Smooth muscle cell (in vitro differentiated cells): ENCODE measurements at regions not wholly inside any gene's neighbourhood (a gene's known extent, or its start where the extent isn't known, plus 50 kb on each side); places are given as distances from the start of the nearest gene placed in this dataset.
A peak's percentile ranks its signal among the peaks of the same experiment; 100 is the strongest.

Experiments
- DNase-seq: peaks from one replicate; lab custom pipeline; 2025; ENCODE audit not compliant: unreplicated experiment; lab: John Stamatoyannopoulos, UW
- H2AFZ ChIP-seq: fragments of 200-600 bp; sonication (generic); 2 replicates; pipeline ENCODE4 v1.6.0; 2016; ENCODE audit warnings: antibody characterized with exemption, low read depth, mild to moderate bottlenecking
- H3F3A ChIP-seq: fragments of 200-600 bp; sonication (generic); 2 replicates; pipeline ENCODE4 v1.6.0; 2017; ENCODE audit warnings: antibody characterized with exemption, low read depth
- H3K27ac ChIP-seq: fragments of 200-600 bp; sonication (generic); 2 replicates; pipeline ENCODE4 v1.5.1; 2016; ENCODE audit warnings: low read depth, mild to moderate bottlenecking
- H3K27me3 ChIP-seq: fragments of 200-600 bp; sonication (generic); 2 replicates; pipeline ENCODE4 v1.6.1; 2016; ENCODE audit warnings: low read depth, mild to moderate bottlenecking
- H3K36me3 ChIP-seq: fragments of 200-600 bp; sonication (generic); 2 replicates; pipeline ENCODE4 v1.5.1; 2016; ENCODE audit warnings: low read depth
- H3K4me1 ChIP-seq: fragments of 200-600 bp; sonication (generic); 2 replicates; pipeline ENCODE4 v1.5.1; 2016; ENCODE audit warnings: low read depth
- H3K4me2 ChIP-seq: fragments of 200-600 bp; sonication (generic); 2 replicates; pipeline ENCODE4 v1.6.0; 2016; ENCODE audit warnings: mild to moderate bottlenecking
- H3K4me3 ChIP-seq: fragments of 200-600 bp; sonication (generic); 2 replicates; pipeline ENCODE4 v1.5.1; 2016; ENCODE audit warnings: mild to moderate bottlenecking
- H3K79me2 ChIP-seq: fragments of 200-600 bp; sonication (generic); 2 replicates; pipeline ENCODE4 v1.6.0; 2016; ENCODE audit warnings: low read depth, mild to moderate bottlenecking
- H3K9ac ChIP-seq: fragments of 200-600 bp; sonication (generic); 2 replicates; pipeline ENCODE4 v1.6.0; 2016; ENCODE audit warnings: low read depth
- H3K9me3 ChIP-seq: fragments of 200-600 bp; sonication (generic); replicated peaks from 2 replicates; pipeline ENCODE4 v1.5.1; 2016; ENCODE audit warnings: low read depth
- H4K20me1 ChIP-seq: fragments of 200-600 bp; sonication (generic); 2 replicates; pipeline ENCODE4 v1.6.0; 2016; ENCODE audit warnings: low read depth
- CTCF ChIP-seq: fragments of 200-600 bp; sonication (generic); IDR thresholded peaks from 2 replicates; pipeline ENCODE4 v1.5.1; 2017; ENCODE audit warnings: borderline replicate concordance, mild to moderate bottlenecking, antibody characterized with exemption; ENCODE audit not compliant: insufficient read depth, poor library complexity, severe bottlenecking
- whole genome bisulfite sequencing: methylation state at CpG from one replicate; pipeline ENCODE4 v1.1.7; 2016; ENCODE audit warnings: low lambda C conversion rate; 5-methylcytosine and 5-hydroxymethylcytosine counted together

- 94% methylated on average over 5 of the region's 5 CpGs for WGBS
- H4K20me1 ChIP-seq, result no peaks in the 10 kb centered on the region
- H3K27me3 ChIP-seq, result no peaks in the 10 kb centered on the region
- no peaks in the 10 kb centered on the region for H3F3A ChIP-seq
- no peaks in the 10 kb centered on the region for H3K79me2 ChIP-seq
- no peak overlapping the region for H3K4me2 ChIP-seq
- H2AFZ ChIP-seq, result no peak overlapping the region
- no peaks in the 10 kb centered on the region for H3K4me1 ChIP-seq
- H3K36me3 ChIP-seq, result no peaks in the 10 kb centered on the region
- no peak for TF ChIP-seq CTCF
- no peak overlapping the region for H3K4me3 ChIP-seq
- H3K9ac ChIP-seq, result no peak overlapping the region
- H3K9me3 ChIP-seq, result no peaks in the 10 kb centered on the region
- no peak for DNase-seq
- no peak overlapping the region for H3K27ac ChIP-seq
These were observed 551.5 kb upstream of the TLE4 start for GRCh38 chr9:79020276-79020675.

- 97% methylated on average over 1 of the region's 1 CpG for WGBS
- no peaks in the 10 kb centered on the region for H3K79me2 ChIP-seq
- H3K27me3 ChIP-seq, result no peaks in the 10 kb centered on the region
- H3F3A ChIP-seq, result no peaks in the 10 kb centered on the region
- no peak overlapping the region for H3K4me2 ChIP-seq
- no peak for TF ChIP-seq CTCF
- no peaks in the 10 kb centered on the region for H3K36me3 ChIP-seq
- no peaks in the 10 kb centered on the region for H4K20me1 ChIP-seq
- no peak overlapping the region for H2AFZ ChIP-seq
- no peaks in the 10 kb centered on the region for H3K9me3 ChIP-seq
- H3K27ac ChIP-seq, result no peak overlapping the region
- no peak for DNase-seq
- no peak overlapping the region for H3K4me3 ChIP-seq
- no peak overlapping the region for H3K9ac ChIP-seq
- no peaks in the 10 kb centered on the region for H3K4me1 ChIP-seq
These were observed 550.7 kb upstream of the TLE4 start for GRCh38 chr9:79021084-79021483.

- WGBS, result 23% methylated on average over 3 of the region's 3 CpGs
- H2AFZ ChIP-seq, result no peak overlapping the region
- H4K20me1 ChIP-seq, result no peaks in the 10 kb centered on the region
- H3K9ac ChIP-seq, result no peak overlapping the region
- no peak for DNase-seq
- H3K4me2 ChIP-seq, result peak overlapping the region; percentile 20
- H3K9me3 ChIP-seq, result no peaks in the 10 kb centered on the region
- H3K36me3 ChIP-seq, result no peaks in the 10 kb centered on the region
- H3K4me1 ChIP-seq, result no peaks in the 10 kb centered on the region
- TF ChIP-seq CTCF, result no peak
- peak overlapping the region; percentile 89 for H3K27ac ChIP-seq
- no peaks in the 10 kb centered on the region for H3K79me2 ChIP-seq
- no peaks in the 10 kb centered on the region for H3K27me3 ChIP-seq
- H3K4me3 ChIP-seq, result no peak overlapping the region
- H3F3A ChIP-seq, result no peaks in the 10 kb centered on the region
These were observed 548.6 kb upstream of the TLE4 start for GRCh38 chr9:79023134-79023580.

GRCh38 chr9:79026316-79026715, 545.4 kb upstream of the TLE4 start:
- Histone ChIP-seq H3F3A (no peaks in the 10 kb centered on the region), H3K9me3 (no peaks in the 10 kb centered on the region), H3K4me2 (no peak overlapping the region), H3K27me3 (no peaks in the 10 kb centered on the region), H3K79me2 (no peaks in the 10 kb centered on the region), H3K4me3 (no peak overlapping the region), H4K20me1 (no peaks in the 10 kb centered on the region), H3K27ac (peak overlapping the region; percentile 46), H2AFZ (peak overlapping the region; percentile 15), H3K9ac (no peak overlapping the region), H3K4me1 (no peaks in the 10 kb centered on the region), H3K36me3 (no peaks in the 10 kb centered on the region)
- no peak for DNase-seq
- WGBS, result 69% methylated on average over 3 of the region's 3 CpGs
- no peak for TF ChIP-seq CTCF
